HUES6 (cell line): ENCODE measurements at regions not wholly inside any gene's neighbourhood (a gene's known extent, or its start where the extent isn't known, plus 50 kb on each side); places are given as distances from the start of the nearest gene placed in this dataset.
"Not testable (repeated sequence)": the region's sequence is repeated elsewhere in the genome, so short reads cannot be mapped to it uniquely, and the experiment has no call there.

Experiments
- H3K27ac ChIP-seq: 2 replicates; pipeline ENCODE4 v1.7.0; 2013; ENCODE audit warnings: low read depth, mild to moderate bottlenecking, low read length, inconsistent platforms
- H3K27me3 ChIP-seq: 2 replicates; pipeline ENCODE4 v1.6.1; 2013; ENCODE audit warnings: low read length; ENCODE audit not compliant: control insufficient read depth, insufficient read depth
- H3K36me3 ChIP-seq: 2 replicates; pipeline ENCODE4 v1.6.1; 2013; ENCODE audit warnings: low read length; ENCODE audit not compliant: control insufficient read depth, insufficient read depth
- H3K4me1 ChIP-seq: 2 replicates; pipeline ENCODE4 v1.6.1; 2013; ENCODE audit warnings: low read length; ENCODE audit not compliant: control insufficient read depth, insufficient read depth
- H3K4me3 ChIP-seq: 2 replicates; pipeline ENCODE4 v1.5.1; 2013; ENCODE audit warnings: low read depth, low read length
- H3K9ac ChIP-seq: one replicate; pipeline ENCODE4 v1.6.1; 2013; ENCODE audit warnings: mild to moderate bottlenecking, low read length
- H3K9me3 ChIP-seq: 2 replicates; pipeline ENCODE4 v1.6.1; 2013; ENCODE audit warnings: low read depth, low read length; ENCODE audit not compliant: control insufficient read depth, insufficient read depth

- no peak overlapping the region for H3K4me3 ChIP-seq
- H3K4me1 ChIP-seq, result peaks cover 3% of the 10 kb centered on the region; the same call in 1 of the 2 replicates
- no peaks in the 10 kb centered on the region for H3K27me3 ChIP-seq
- H3K9ac ChIP-seq, result no peak overlapping the region
- no peak overlapping the region for H3K27ac ChIP-seq
- no peaks in the 10 kb centered on the region for H3K9me3 ChIP-seq
- H3K36me3 ChIP-seq, result no peaks in the 10 kb centered on the region
These were observed 78.9 kb upstream of the FLT1 start for GRCh38 chr13:28573595-28574373.

GRCh38 chr13:28572871-28573270 is 77.9 kb upstream of the FLT1 start:
- H3K9ac ChIP-seq, result no peak overlapping the region
- H3K27ac ChIP-seq, result no peak overlapping the region
- no peaks in the 10 kb centered on the region for H3K27me3 ChIP-seq
- H3K36me3 ChIP-seq, result no peaks in the 10 kb centered on the region
- H3K4me3 ChIP-seq, result no peak overlapping the region
- H3K9me3 ChIP-seq, result no peaks in the 10 kb centered on the region
- peaks cover 3% of the 10 kb centered on the region; the same call in 1 of the 2 replicates for H3K4me1 ChIP-seq

GRCh38 chr13:28570356-28570755 is 75.4 kb upstream of the FLT1 start:
- H3K36me3 ChIP-seq, H3K27me3 ChIP-seq, H3K9me3 ChIP-seq, H3K4me3 ChIP-seq, H3K4me1 ChIP-seq, H3K9ac ChIP-seq, H3K27ac ChIP-seq: not testable (repeated sequence)

GRCh38 chr13:28569886-28570285 is 75.0 kb upstream of the FLT1 start:
- no peaks in the 10 kb centered on the region; the same call in 1 of the 2 replicates for H3K4me1 ChIP-seq
- no peaks in the 10 kb centered on the region for H3K27me3 ChIP-seq
- H3K9me3 ChIP-seq, result no peaks in the 10 kb centered on the region
- no peak overlapping the region for H3K9ac ChIP-seq
- no peaks in the 10 kb centered on the region for H3K36me3 ChIP-seq
- H3K4me3 ChIP-seq, result no peak overlapping the region
- no peak overlapping the region for H3K27ac ChIP-seq

- Histone ChIP-seq H3K4me1 (no peaks in the 10 kb centered on the region; the same call in 1 of the 2 replicates), H3K9me3 (no peaks in the 10 kb centered on the region), H3K36me3 (no peaks in the 10 kb centered on the region), H3K4me3 (no peak overlapping the region), H3K9ac (no peak overlapping the region), H3K27ac (no peak overlapping the region), H3K27me3 (no peaks in the 10 kb centered on the region)
These were observed 73.4 kb upstream of the FLT1 start for GRCh38 chr13:28568286-28568685.

GRCh38 chr13:28566891-28567290 is 72.0 kb upstream of the FLT1 start:
- no peak overlapping the region for H3K9ac ChIP-seq
- H3K27me3 ChIP-seq, result no peaks in the 10 kb centered on the region
- no peak overlapping the region for H3K4me3 ChIP-seq
- no peaks in the 10 kb centered on the region; the same call in 1 of the 2 replicates for H3K4me1 ChIP-seq
- no peaks in the 10 kb centered on the region for H3K9me3 ChIP-seq
- H3K27ac ChIP-seq, result no peak overlapping the region
- no peaks in the 10 kb centered on the region for H3K36me3 ChIP-seq

- no peaks in the 10 kb centered on the region for H3K9me3 ChIP-seq
- H3K27me3 ChIP-seq, result no peaks in the 10 kb centered on the region
- H3K36me3 ChIP-seq, result no peaks in the 10 kb centered on the region
- H3K4me3 ChIP-seq, result no peak overlapping the region
- no peak overlapping the region for H3K27ac ChIP-seq
- no peak overlapping the region for H3K9ac ChIP-seq
- H3K4me1 ChIP-seq, result no peaks in the 10 kb centered on the region; the same call in 1 of the 2 replicates
These were observed 71.4 kb upstream of the FLT1 start for GRCh38 chr13:28566283-28566682.

GRCh38 chr13:28564030-28564429 is 69.1 kb upstream of the FLT1 start:
- Histone ChIP-seq H3K4me3 (no peak overlapping the region), H3K4me1 (no peaks in the 10 kb centered on the region), H3K27me3 (no peaks in the 10 kb centered on the region), H3K9ac (no peak overlapping the region), H3K27ac (no peak overlapping the region), H3K36me3 (no peaks in the 10 kb centered on the region), H3K9me3 (no peaks in the 10 kb centered on the region)

- Histone ChIP-seq H3K9ac (no peak overlapping the region), H3K4me3 (no peak overlapping the region), H3K27me3 (no peaks in the 10 kb centered on the region), H3K4me1 (peaks cover 1% of the 10 kb centered on the region; the same call in 1 of the 2 replicates), H3K36me3 (no peaks in the 10 kb centered on the region), H3K9me3 (no peaks in the 10 kb centered on the region), H3K27ac (no peak overlapping the region)
These were observed 68.7 kb upstream of the FLT1 start for GRCh38 chr13:28563609-28564008.

- Histone ChIP-seq H3K36me3 (no peaks in the 10 kb centered on the region), H3K9me3 (no peaks in the 10 kb centered on the region), H3K9ac (no peak overlapping the region), H3K4me1 (peaks cover 6% of the 10 kb centered on the region; the same call in 1 of the 2 replicates), H3K4me3 (no peak overlapping the region), H3K27me3 (no peaks in the 10 kb centered on the region), H3K27ac (no peak overlapping the region)
These were observed 65.7 kb upstream of the FLT1 start for GRCh38 chr13:28560612-28561011.

- no peak overlapping the region for H3K4me3 ChIP-seq
- H3K9me3 ChIP-seq, result no peaks in the 10 kb centered on the region
- no peak overlapping the region for H3K27ac ChIP-seq
- H3K9ac ChIP-seq, result no peak overlapping the region
- H3K4me1 ChIP-seq, result peaks cover 6% of the 10 kb centered on the region; the same call in 1 of the 2 replicates
- H3K36me3 ChIP-seq, result no peaks in the 10 kb centered on the region
- H3K27me3 ChIP-seq, result no peaks in the 10 kb centered on the region
These were observed 64.8 kb upstream of the FLT1 start for GRCh38 chr13:28559636-28560259.
